Chondrocyte (in vitro differentiated cells): ENCODE measurements at regions not wholly inside any gene's neighbourhood (a gene's known extent, or its start where the extent isn't known, plus 50 kb on each side); places are given as distances from the start of the nearest gene placed in this dataset.

ENCODE experiments used
- DNase-seq: peaks from one replicate; pipeline ENCODE4 v3.0.0; 2021; ENCODE audit warnings: mixed read lengths, low spot score
- H3K27ac Mint-ChIP-seq: one replicate; pipeline ENCODE4 v1.8.0; 2021; ENCODE audit warnings: mild to moderate bottlenecking, moderate library complexity, mixed read lengths; ENCODE audit not compliant: unreplicated experiment
- H3K27me3 Mint-ChIP-seq: 2 replicates; pipeline ENCODE4 v1.8.0; 2021; ENCODE audit warnings: low read depth, mixed read lengths
- H3K36me3 Mint-ChIP-seq: 2 replicates; pipeline ENCODE4 v1.8.0; 2021; ENCODE audit warnings: low read depth, mixed read lengths
- H3K4me1 Mint-ChIP-seq: 2 replicates; pipeline ENCODE4 v1.8.0; 2021; ENCODE audit warnings: low read depth, mild to moderate bottlenecking, mixed read lengths
- H3K4me3 Mint-ChIP-seq: one replicate; pipeline ENCODE4 v1.8.0; 2021; ENCODE audit warnings: mild to moderate bottlenecking, moderate library complexity, mixed read lengths; ENCODE audit not compliant: unreplicated experiment
- H3K9me3 Mint-ChIP-seq: 2 replicates; pipeline ENCODE4 v1.8.0; 2021; ENCODE audit warnings: low read depth, mixed read lengths
- CTCF ChIP-seq: fragments of 200-600 bp; sonication (generic); IDR thresholded peaks from 2 replicates; pipeline ENCODE4 v1.5.0; 2021; ENCODE audit warnings: antibody characterized with exemption, mild to moderate bottlenecking, moderate library complexity

- Mint-ChIP-seq H3K9me3 (no peaks in the 10 kb centered on the region), H3K4me3 (peak overlapping the region; percentile 73), H3K27ac (peak overlapping the region; percentile 69), H3K4me1 (peaks cover 54% of the 10 kb centered on the region), H3K36me3 (no peaks in the 10 kb centered on the region), H3K27me3 (no peaks in the 10 kb centered on the region)
- no peak for DNase-seq
- TF ChIP-seq CTCF: peak; percentile 40
Observed at GRCh38 chr1:243917177-243917862, 67.3 kb upstream of the AKT3 start.

- Mint-ChIP-seq H3K27me3 (no peaks in the 10 kb centered on the region), H3K4me3 (peak overlapping the region; percentile 35), H3K36me3 (no peaks in the 10 kb centered on the region), H3K4me1 (peaks cover 44% of the 10 kb centered on the region), H3K27ac (peak overlapping the region; percentile 39), H3K9me3 (no peaks in the 10 kb centered on the region)
- no peak for TF ChIP-seq CTCF
- no peak for DNase-seq
Observed at GRCh38 chr1:243916160-243916559, 66.1 kb upstream of the AKT3 start.

GRCh38 chr1:243912347-243912746 lies 62.3 kb upstream of the AKT3 start:
- no peak for TF ChIP-seq CTCF
- H3K4me1 Mint-ChIP-seq: peaks cover 10% of the 10 kb centered on the region

GRCh38 chr1:243910607-243911006 lies 60.6 kb upstream of the AKT3 start:
- Mint-ChIP-seq H3K27me3 (peaks cover 1% of the 10 kb centered on the region), H3K27ac (no peak overlapping the region), H3K36me3 (no peaks in the 10 kb centered on the region), H3K9me3 (no peaks in the 10 kb centered on the region), H3K4me3 (no peak overlapping the region), H3K4me1 (no peaks in the 10 kb centered on the region)
- no peak for DNase-seq
- TF ChIP-seq CTCF: no peak

More at GRCh38 chr1:243912347-243912746, 62.3 kb upstream of the AKT3 start:
- DNase-seq: no peak
- Mint-ChIP-seq H3K9me3 (no peaks in the 10 kb centered on the region), H3K27me3 (no peaks in the 10 kb centered on the region), H3K4me3 (no peak overlapping the region), H3K36me3 (no peaks in the 10 kb centered on the region), H3K27ac (no peak overlapping the region)

- Mint-ChIP-seq H3K27ac (no peak overlapping the region), H3K27me3 (peaks cover 3% of the 10 kb centered on the region), H3K9me3 (no peaks in the 10 kb centered on the region), H3K4me3 (no peak overlapping the region), H3K4me1 (no peaks in the 10 kb centered on the region), H3K36me3 (no peaks in the 10 kb centered on the region)
- no peak for TF ChIP-seq CTCF
- DNase-seq: no peak
Observed at GRCh38 chr1:243903895-243904294, 53.9 kb upstream of the AKT3 start.
